Choroid plexus epithelial cell (primary cell): ENCODE measurements at regions not wholly inside any gene's neighbourhood (a gene's known extent, or its start where the extent isn't known, plus 50 kb on each side); places are given as distances from the start of the nearest gene placed in this dataset.

ENCODE experiments used
- DNase-seq: peaks from one replicate; pipeline ENCODE4 v3.0.0-alpha.2; 2010; ENCODE audit warnings: low read depth
- H3K4me3 ChIP-seq: 2 replicates; pipeline ENCODE4 v1.5.1; 2011; ENCODE audit warnings: low read depth, mild to moderate bottlenecking, control low read depth, low read length, moderate library complexity
- TF ChIP-seq, protein P1 (sequence below): conservative IDR thresholded peaks from 2 replicates; pipeline ENCODE4 v1.5.1; 2011; ENCODE audit warnings: low read depth, mild to moderate bottlenecking, control low read depth, inconsistent platforms, low read length, moderate library complexity

DNA sequence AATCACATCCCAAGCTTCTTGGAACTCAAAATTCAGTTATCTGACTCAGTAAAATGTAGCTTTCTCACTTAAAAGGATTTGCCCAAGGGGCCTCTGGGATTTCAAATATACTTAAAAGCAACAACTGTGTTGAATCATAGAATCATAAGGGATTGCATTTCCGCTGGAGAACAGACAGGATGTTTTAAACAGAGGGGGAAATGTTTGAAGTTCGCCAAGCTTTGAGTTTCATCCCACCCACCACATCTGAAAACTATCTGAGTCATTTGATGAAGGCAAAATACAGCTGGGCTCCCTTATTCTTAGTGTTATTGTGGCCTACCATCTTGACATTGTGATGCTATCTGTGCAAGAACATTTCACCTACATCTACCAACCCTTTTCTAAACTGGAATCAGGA lies 73.5 kb downstream of the PPP1R2C start:
- TF ChIP-seq, protein P1, sequence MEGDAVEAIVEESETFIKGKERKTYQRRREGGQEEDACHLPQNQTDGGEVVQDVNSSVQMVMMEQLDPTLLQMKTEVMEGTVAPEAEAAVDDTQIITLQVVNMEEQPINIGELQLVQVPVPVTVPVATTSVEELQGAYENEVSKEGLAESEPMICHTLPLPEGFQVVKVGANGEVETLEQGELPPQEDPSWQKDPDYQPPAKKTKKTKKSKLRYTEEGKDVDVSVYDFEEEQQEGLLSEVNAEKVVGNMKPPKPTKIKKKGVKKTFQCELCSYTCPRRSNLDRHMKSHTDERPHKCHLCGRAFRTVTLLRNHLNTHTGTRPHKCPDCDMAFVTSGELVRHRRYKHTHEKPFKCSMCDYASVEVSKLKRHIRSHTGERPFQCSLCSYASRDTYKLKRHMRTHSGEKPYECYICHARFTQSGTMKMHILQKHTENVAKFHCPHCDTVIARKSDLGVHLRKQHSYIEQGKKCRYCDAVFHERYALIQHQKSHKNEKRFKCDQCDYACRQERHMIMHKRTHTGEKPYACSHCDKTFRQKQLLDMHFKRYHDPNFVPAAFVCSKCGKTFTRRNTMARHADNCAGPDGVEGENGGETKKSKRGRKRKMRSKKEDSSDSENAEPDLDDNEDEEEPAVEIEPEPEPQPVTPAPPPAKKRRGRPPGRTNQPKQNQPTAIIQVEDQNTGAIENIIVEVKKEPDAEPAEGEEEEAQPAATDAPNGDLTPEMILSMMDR, result no peak
- DNase-seq, result peak; percentile 15
- no peak overlapping the region for H3K4me3 ChIP-seq

DNA sequence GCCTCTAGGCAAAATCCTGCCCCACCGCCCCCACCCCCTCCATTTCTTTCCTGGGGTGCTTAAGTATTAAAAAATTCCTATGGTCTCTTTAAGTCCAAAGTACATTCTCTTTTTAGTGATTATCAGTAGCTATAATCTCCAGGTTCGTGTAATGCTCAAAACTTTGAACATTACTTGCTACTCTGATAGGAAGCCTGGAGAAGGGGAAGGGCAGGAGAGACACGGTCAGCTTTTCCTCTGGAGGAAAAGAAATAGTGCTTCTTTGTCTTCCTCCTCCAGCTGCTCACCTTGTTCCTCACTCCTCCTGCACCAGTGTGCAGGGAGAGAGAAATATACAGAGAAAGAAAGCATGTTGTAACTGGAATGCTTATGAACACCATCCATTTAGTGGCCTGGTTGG lies 80.4 kb downstream of the PPP1R2C start:
- no peak for DNase-seq
- no peak overlapping the region for H3K4me3 ChIP-seq
- TF ChIP-seq, protein P1, result no peak

DNA sequence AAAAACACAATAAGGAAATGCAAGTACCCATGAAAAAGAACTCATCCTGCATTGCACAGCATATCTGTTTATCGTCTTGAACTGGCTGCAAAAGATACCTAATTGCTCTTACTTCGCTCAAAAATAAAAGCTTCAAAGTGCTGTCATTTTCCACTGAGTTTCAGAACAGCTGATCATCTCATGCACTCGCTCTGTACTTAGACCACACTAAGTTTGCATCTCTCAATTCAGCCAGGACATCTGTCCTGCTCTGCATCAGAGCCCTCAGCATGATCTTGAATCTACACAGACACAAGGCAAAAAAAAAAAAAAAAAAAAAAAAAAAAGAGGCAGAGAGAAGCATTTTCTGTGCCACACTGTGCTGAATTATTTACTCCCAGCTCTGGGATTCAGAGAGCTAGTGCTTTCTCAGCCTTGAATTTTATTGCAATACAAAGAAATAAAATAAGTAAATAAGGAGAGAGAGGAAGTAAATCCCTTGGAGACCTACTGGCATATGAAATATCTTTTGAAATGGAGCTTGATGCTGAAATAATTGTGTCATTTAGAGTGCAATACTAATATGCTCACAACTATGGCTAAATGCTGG lies 81.3 kb downstream of the PPP1R2C start:
- TF ChIP-seq, protein P1, result no peak
- no peak for DNase-seq
- no peak overlapping the region for H3K4me3 ChIP-seq

DNA sequence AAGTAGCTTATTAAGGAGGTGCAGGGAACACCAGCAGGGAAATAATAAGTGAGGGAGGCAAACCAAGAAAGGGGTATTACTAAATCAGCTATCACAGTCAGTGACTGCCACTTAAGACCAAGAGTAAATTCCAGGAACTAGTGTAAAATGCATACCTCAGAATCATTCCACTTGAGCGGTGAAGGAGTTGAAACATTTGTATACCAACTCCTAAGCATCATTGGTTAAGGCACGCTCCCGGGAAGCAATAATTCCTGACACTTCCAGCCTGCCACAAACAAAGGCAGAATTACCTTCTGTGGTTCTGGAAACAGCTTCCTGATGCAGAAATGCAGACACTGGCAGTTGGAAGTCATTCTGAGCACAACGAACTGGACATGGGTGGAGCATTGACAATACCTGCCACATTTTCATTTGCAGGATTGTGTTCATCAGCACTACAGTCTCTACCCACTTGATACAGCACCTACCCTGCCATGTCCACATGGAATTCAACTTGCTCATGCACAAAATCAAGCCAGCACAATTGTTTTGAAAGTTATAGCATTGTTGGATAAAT lies 82.1 kb downstream of the PPP1R2C start:
- no peak overlapping the region for H3K4me3 ChIP-seq
- no peak for DNase-seq
- TF ChIP-seq, protein P1, result no peak

DNA sequence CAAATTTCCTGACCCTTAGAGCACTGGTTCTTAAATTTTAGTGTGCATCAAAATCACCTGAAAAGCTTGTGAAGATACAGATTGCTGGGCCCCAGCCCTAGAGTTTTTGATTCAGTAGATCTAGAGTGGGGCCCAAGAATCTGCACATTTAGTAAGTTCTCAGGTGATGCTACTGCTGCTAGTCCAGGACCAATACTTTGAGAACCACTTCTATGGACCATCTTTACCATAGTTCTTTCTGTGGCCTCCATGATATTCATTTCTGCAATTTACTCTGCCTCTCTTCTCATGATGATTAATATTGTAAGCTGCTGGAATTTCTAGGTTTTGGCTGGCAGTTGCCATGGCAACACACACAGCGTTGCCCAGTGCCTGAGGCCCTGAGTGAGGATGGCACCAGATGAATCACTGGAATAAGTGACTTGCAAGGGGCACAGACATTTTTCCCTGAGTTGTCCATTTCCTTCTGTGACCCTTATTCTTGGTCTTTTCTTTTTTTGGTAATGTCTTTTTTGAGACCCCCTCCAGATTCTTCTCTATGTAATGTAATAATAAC lies 83.6 kb downstream of the PPP1R2C start:
- no peak for DNase-seq
- TF ChIP-seq, protein P1, result no peak

DNA sequence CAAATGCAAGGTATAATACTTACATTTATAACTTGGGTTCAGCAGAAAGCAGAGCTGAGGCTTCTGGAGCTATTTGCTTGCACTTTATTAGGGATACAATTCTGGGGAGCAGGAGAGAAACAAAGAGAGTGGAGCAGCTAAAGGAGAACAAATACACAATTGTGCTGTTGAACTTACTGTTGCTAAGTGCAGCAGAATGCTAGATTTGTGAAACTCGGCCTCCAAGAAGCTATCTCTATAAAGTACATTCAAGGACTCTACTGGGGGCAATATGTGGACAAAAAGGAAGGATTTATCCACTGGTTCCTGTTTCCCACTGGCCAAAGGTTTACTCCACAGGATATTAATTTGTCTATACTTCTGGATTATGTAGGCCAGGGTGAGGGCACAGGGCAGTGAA lies 86.8 kb downstream of the PPP1R2C start:
- H3K4me3 ChIP-seq, result no peak overlapping the region
- TF ChIP-seq, protein P1, result no peak
- DNase-seq, result no peak

More for the DNA sequence above, 83.6 kb downstream of the PPP1R2C start:
- no peak overlapping the region for H3K4me3 ChIP-seq

DNA sequence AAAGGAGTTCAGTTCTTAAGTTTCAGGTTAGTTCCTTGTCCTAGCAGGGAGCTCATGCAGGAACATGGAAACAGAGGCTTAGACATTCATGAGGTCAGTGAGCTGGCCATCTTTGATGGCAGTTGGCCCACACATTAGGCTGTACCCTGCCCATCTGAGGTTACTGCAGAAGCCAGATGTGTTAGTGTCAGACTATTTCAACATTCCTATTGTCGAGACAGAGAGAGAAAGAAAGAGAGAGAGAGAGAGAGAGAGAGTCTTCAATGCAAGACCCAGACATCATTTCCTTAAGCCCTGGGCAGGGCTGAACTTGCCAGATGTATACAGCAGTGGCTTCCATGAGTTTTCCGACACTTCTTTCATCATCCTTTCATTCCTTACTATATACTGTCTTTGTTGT lies 91.3 kb downstream of the PPP1R2C start:
- TF ChIP-seq, protein P1, result no peak
- DNase-seq, result no peak
- no peak overlapping the region for H3K4me3 ChIP-seq
